Gastroesophageal sphincter (tissue), 4 donors: ENCODE measurements at regions not wholly inside any gene's neighbourhood (a gene's known extent, or its start where the extent isn't known, plus 50 kb on each side); places are given as distances from the start of the nearest gene placed in this dataset.

Source experiments
- ATAC-seq: fragments of 150-250 bp; one replicate; pipeline ENCODE4 v1.9.1; 2016; ENCODE audit warnings: mild to moderate bottlenecking, moderate library complexity
- H3K27ac ChIP-seq, 4 donors: fragments of 200-600 bp; sonication (generic) in 3 of 4; 1 replicate in 3 of 4; 2 replicates in 1 of 4; pipeline ENCODE4 v1.5.1; 2016 to 2019
- H3K27me3 ChIP-seq: fragments of 200-600 bp; sonication (generic); one replicate; pipeline ENCODE4 v1.5.1; 2019
- H3K36me3 ChIP-seq, 2 donors: fragments of 200-600 bp; sonication (generic); one replicate each; pipeline ENCODE4 v1.5.1; 2019; ENCODE audit warnings: control low read depth in 1 of 2
- H3K4me1 ChIP-seq, 3 donors: fragments of 200-600 bp; sonication (generic); 1 replicate in 2 of 3; 2 replicates in 1 of 3; pipeline ENCODE4 v1.5.1; 2016 to 2019; ENCODE audit warnings: control low read depth in 2 of 3
- H3K4me3 ChIP-seq, 2 donors: fragments of 200-600 bp; sonication (generic); one replicate each; pipeline ENCODE4 v1.5.1; 2019; ENCODE audit warnings: mild to moderate bottlenecking in 1 of 2, moderate library complexity in 1 of 2
- H3K9me3 ChIP-seq, 3 donors: fragments of 200-600 bp; sonication (generic); one replicate each; pipeline ENCODE4 v1.5.1; 2017 to 2019; ENCODE audit warnings: control low read depth in 2 of 3
- CTCF ChIP-seq, 4 experiments: fragments of 200-600 bp in 2 of 4; fragments of 450-650 bp in 2 of 4; sonication (generic) in 1 of 4; IDR thresholded peaks; one replicate each; pipeline ENCODE4 v1.5.1; 2017 to 2019; ENCODE audit warnings: antibody characterized with exemption in 4 of 4, mild to moderate bottlenecking in 2 of 4, moderate library complexity in 2 of 4
- EP300 ChIP-seq: sonication (generic); formaldehyde crosslinking; IDR thresholded peaks from one replicate; pipeline ENCODE4 v1.6.1; 2017; ENCODE audit warnings: antibody characterized with exemption, mild to moderate bottlenecking
- POLR2A ChIP-seq, 2 donors: fragments of 450-650 bp; IDR thresholded peaks; one replicate each; pipeline ENCODE4 v1.6.1; 2017; ENCODE audit warnings: antibody characterized with exemption in 2 of 2, mild to moderate bottlenecking in 2 of 2, moderate library complexity in 1 of 2
- POLR2AphosphoS5 ChIP-seq: sonication (generic); formaldehyde crosslinking; IDR thresholded peaks from one replicate; pipeline ENCODE4 v1.6.1; 2017; ENCODE audit warnings: antibody characterized with exemption
- WGBS, 2 donors: methylation state at CpG; one replicate each; pipeline ENCODE4 v1.1.5; 2018; ENCODE audit warnings: low coverage in 1 of 2; 5-methylcytosine and 5-hydroxymethylcytosine counted together

- Histone ChIP-seq H3K4me1 (no peaks in the 10 kb centered on the region), H3K9me3 (no peaks in the 10 kb centered on the region), H3K27me3 (peaks cover 6% of the 10 kb centered on the region), H3K36me3 (no peaks in the 10 kb centered on the region), H3K27ac (no peak overlapping the region), H3K4me3 (no peak overlapping the region)
- ATAC-seq = no peak
- 84 to 85% methylated on average over 4 of the region's 4 CpGs for WGBS, 2 donors
- no peak for TF ChIP-seq POLR2AphosphoS5
These were observed 117.3 kb upstream of the PTCH1 start for GRCh38 chr9:95634114-95634513.

GRCh38 chr9:95629585-95629984, 112.8 kb upstream of the PTCH1 start:
- Histone ChIP-seq H3K36me3 (no peaks in the 10 kb centered on the region), H3K27me3 (peaks cover 6% of the 10 kb centered on the region), H3K9me3 (no peaks in the 10 kb centered on the region), H3K4me1 (peaks cover 0 to 6% (median 0%) of the 10 kb centered on the region in 3 donors), H3K4me3 (no peak overlapping the region), H3K27ac (no peak overlapping the region)
- no peak for TF ChIP-seq EP300
- TF ChIP-seq POLR2A (IDR thresholded peaks at IDR 0.05) = no peak
- no peak for TF ChIP-seq POLR2AphosphoS5
- TF ChIP-seq CTCF (IDR thresholded peaks at IDR 0.05) = no peak
- 94 to 100% methylated on average over 2 to 3 of the region's 6 CpGs for WGBS, 2 donors
- no peak for ATAC-seq

- no peak for ATAC-seq
- 88% methylated on average over 3 of the region's 8 CpGs; no CpG with 5 or more reads in 1 of the 2 donors for WGBS, 2 donors
- no peaks in the 10 kb centered on the region for H3K9me3 ChIP-seq
These were observed 111.0 kb upstream of the PTCH1 start for GRCh38 chr9:95627802-95628201.

GRCh38 chr9:95626885-95627558, 110.3 kb upstream of the PTCH1 start:
- Histone ChIP-seq H3K27ac (peak overlapping the region in 3 of 4 donors; percentile 26 to 68 (median 36)), H3K27me3 (peaks cover 6% of the 10 kb centered on the region), H3K4me3 (no peak overlapping the region), H3K36me3 (no peaks in the 10 kb centered on the region), H3K4me1 (peaks cover 0 to 6% (median 0%) of the 10 kb centered on the region in 3 donors), H3K9me3 (peaks cover 0 to 4% (median 0%) of the 10 kb centered on the region in 3 donors)
- TF ChIP-seq POLR2AphosphoS5 (no peak), POLR2A (IDR thresholded peaks at IDR 0.05) (no peak)
- 61 to 72% methylated on average over 3 to 9 of the region's 21 CpGs for WGBS, 2 donors
- ATAC-seq = peak; percentile 59

More at GRCh38 chr9:95627802-95628201, 111.0 kb upstream of the PTCH1 start:
- no peaks in the 10 kb centered on the region for H3K36me3 ChIP-seq
- H3K4me1 ChIP-seq = peaks cover 0 to 6% (median 0%) of the 10 kb centered on the region in 3 donors
- H3K4me3 ChIP-seq = no peak overlapping the region
- peaks cover 6% of the 10 kb centered on the region for H3K27me3 ChIP-seq
- TF ChIP-seq POLR2AphosphoS5 = no peak
- no peak for TF ChIP-seq POLR2A (IDR thresholded peaks at IDR 0.05)
- TF ChIP-seq EP300 = no peak
- no peak for TF ChIP-seq CTCF (IDR thresholded peaks at IDR 0.05)
- H3K27ac ChIP-seq = peak overlapping the region in 2 of 4 donors; percentile 36 to 68

GRCh38 chr9:95626341-95626740, 109.6 kb upstream of the PTCH1 start:
- TF ChIP-seq POLR2A (IDR thresholded peaks at IDR 0.05) = no peak
- no peak for TF ChIP-seq EP300
- no peak for TF ChIP-seq POLR2AphosphoS5
- TF ChIP-seq CTCF (IDR thresholded peaks at IDR 0.05) = no peak
- ATAC-seq = no peak
- Histone ChIP-seq H3K9me3 (peaks cover 0 to 4% (median 0%) of the 10 kb centered on the region in 3 donors), H3K27ac (no peak overlapping the region), H3K4me1 (peaks cover 0 to 6% (median 0%) of the 10 kb centered on the region in 3 donors), H3K36me3 (no peaks in the 10 kb centered on the region), H3K27me3 (peaks cover 6% of the 10 kb centered on the region), H3K4me3 (no peak overlapping the region)
- 90% methylated on average over 2 of the region's 13 CpGs; no CpG with 5 or more reads in 1 of the 2 donors for WGBS, 2 donors

GRCh38 chr9:95623640-95624039, 106.9 kb upstream of the PTCH1 start:
- no peaks in the 10 kb centered on the region for H3K27me3 ChIP-seq
- no peak for ATAC-seq
- TF ChIP-seq POLR2A (IDR thresholded peaks at IDR 0.05) (no peak), EP300 (no peak), POLR2AphosphoS5 (no peak), CTCF (IDR thresholded peaks at IDR 0.05) (no peak)
- H3K4me3 ChIP-seq = no peak overlapping the region
- peaks cover 0 to 4% (median 0%) of the 10 kb centered on the region in 3 donors for H3K9me3 ChIP-seq
- peaks cover 0 to 6% (median 0%) of the 10 kb centered on the region in 3 donors for H3K4me1 ChIP-seq
- H3K27ac ChIP-seq = no peak overlapping the region
- WGBS, 2 donors = 87 to 90% methylated on average over 4 of the region's 4 CpGs
- H3K36me3 ChIP-seq = no peaks in the 10 kb centered on the region
